CD4-positive, CD25-positive, alpha-beta regulatory T cell (primary cell): ENCODE measurements at regions not wholly inside any gene's neighbourhood (a gene's known extent, or its start where the extent isn't known, plus 50 kb on each side); places are given as distances from the start of the nearest gene placed in this dataset.

Experiments
- ATAC-seq, 2 donors: fragments of 150-1000 bp; cut with Tn5 transposase; one replicate each; pipeline ENCODE4 v1.10.0; 2021; ENCODE audit warnings: low read depth in 2 of 2, moderate number of reproducible peaks in 2 of 2, moderate library complexity in 1 of 2
- DNase-seq, 3 donors: peaks; one replicate each; pipeline versions ENCODE4 v3.0.0 to v3.0.0-alpha.2; 2012 to 2022; ENCODE audit warnings: mixed read lengths in 1 of 3
- H3K27ac ChIP-seq: one replicate; pipeline ENCODE4 v1.7.0; 2013; ENCODE audit warnings: mild to moderate bottlenecking, low read length; ENCODE audit not compliant: insufficient read depth, poor library complexity, severe bottlenecking
- H3K27me3 ChIP-seq: one replicate; pipeline ENCODE4 v1.7.0; 2013; ENCODE audit warnings: low read length; ENCODE audit not compliant: control insufficient read depth, insufficient read depth
- H3K36me3 ChIP-seq: one replicate; pipeline ENCODE4 v1.7.0; 2013; ENCODE audit warnings: mild to moderate bottlenecking, low read length, moderate library complexity; ENCODE audit not compliant: control insufficient read depth, insufficient read depth
- H3K4me1 ChIP-seq: 2 replicates; pipeline ENCODE4 v1.7.0; 2013; ENCODE audit warnings: mild to moderate bottlenecking, low read length; ENCODE audit not compliant: insufficient read depth, control insufficient read depth, poor library complexity, severe bottlenecking
- H3K4me3 ChIP-seq: one replicate; pipeline ENCODE4 v1.7.0; 2013; ENCODE audit warnings: low read depth, mild to moderate bottlenecking, low read length, moderate library complexity
- H3K9me3 ChIP-seq, 2 experiments: 1 replicate in 1 of 2; 2 replicates in 1 of 2; pipeline ENCODE4 v1.7.0; 2013; ENCODE audit warnings: low read length in 2 of 2, mild to moderate bottlenecking in 1 of 2, moderate library complexity in 1 of 2; ENCODE audit not compliant: control insufficient read depth in 2 of 2
- H3K27ac Mint-ChIP-seq, 3 donors: one replicate each; pipeline ENCODE4 v1.8.0; 2020 to 2022; ENCODE audit warnings: mild to moderate bottlenecking in 3 of 3, mixed read lengths in 3 of 3, moderate library complexity in 2 of 3
- H3K27me3 Mint-ChIP-seq: one replicate; pipeline ENCODE4 v1.8.0; 2022; ENCODE audit warnings: mild to moderate bottlenecking, mixed read lengths
- H3K36me3 Mint-ChIP-seq: one replicate; pipeline ENCODE4 v1.8.0; 2020; ENCODE audit warnings: mixed read lengths
- H3K4me1 Mint-ChIP-seq, 4 donors: one replicate each; pipeline ENCODE4 v1.8.0; 2020 to 2022; ENCODE audit warnings: mixed read lengths in 4 of 4, mild to moderate bottlenecking in 1 of 4
- H3K4me3 Mint-ChIP-seq, 4 donors: one replicate each; pipeline ENCODE4 v1.8.0; 2020 to 2022; ENCODE audit warnings: mild to moderate bottlenecking in 4 of 4, mixed read lengths in 4 of 4, moderate library complexity in 3 of 4
- H3K9me3 Mint-ChIP-seq, 7 donors: one replicate each; pipeline ENCODE4 v1.8.0; 2020 to 2022; ENCODE audit warnings: mixed read lengths in 7 of 7, mild to moderate bottlenecking in 3 of 7, moderate library complexity in 2 of 7

GRCh38 chr7:115135769-115136410 lies 214.0 kb downstream of the MDFIC start:
- no peak overlapping the region for H3K27ac ChIP-seq
- H3K27ac Mint-ChIP-seq: no peak overlapping the region
- H3K36me3 Mint-ChIP-seq: no peaks in the 10 kb centered on the region
- H3K27me3 ChIP-seq: no peaks in the 10 kb centered on the region
- H3K4me1 ChIP-seq: no peaks in the 10 kb centered on the region
- H3K36me3 ChIP-seq: no peaks in the 10 kb centered on the region
- H3K9me3 Mint-ChIP-seq: peaks cover 0 to 5% (median 0%) of the 10 kb centered on the region in 7 donors
- H3K4me1 Mint-ChIP-seq: peaks cover 0 to 6% (median under 1%) of the 10 kb centered on the region in 4 donors
- H3K4me3 ChIP-seq: no peak overlapping the region
- DNase-seq (peak in 1 of 3 donors; percentile 26), ATAC-seq (no peak)
- H3K27me3 Mint-ChIP-seq: no peaks in the 10 kb centered on the region
- no peaks in the 10 kb centered on the region for H3K9me3 ChIP-seq
- no peak overlapping the region for H3K4me3 Mint-ChIP-seq

GRCh38 chr7:115135146-115135545 lies 213.3 kb downstream of the MDFIC start:
- H3K9me3 ChIP-seq: no peaks in the 10 kb centered on the region
- Mint-ChIP-seq H3K4me3 (no peak overlapping the region), H3K36me3 (no peaks in the 10 kb centered on the region), H3K27me3 (no peaks in the 10 kb centered on the region), H3K27ac (no peak overlapping the region), H3K4me1 (peaks cover 0 to 6% (median under 1%) of the 10 kb centered on the region in 4 donors), H3K9me3 (peaks cover 0 to 7% (median 0%) of the 10 kb centered on the region in 7 donors)
- DNase-seq (no peak), ATAC-seq (no peak)
- no peaks in the 10 kb centered on the region for H3K27me3 ChIP-seq
- H3K27ac ChIP-seq: no peak overlapping the region
- no peaks in the 10 kb centered on the region for H3K4me1 ChIP-seq
- H3K4me3 ChIP-seq: no peak overlapping the region
- H3K36me3 ChIP-seq: no peaks in the 10 kb centered on the region

GRCh38 chr7:115133248-115133647 lies 211.4 kb downstream of the MDFIC start:
- Histone ChIP-seq H3K27me3 (no peaks in the 10 kb centered on the region), H3K9me3 (no peaks in the 10 kb centered on the region), H3K4me3 (no peak overlapping the region), H3K4me1 (no peaks in the 10 kb centered on the region), H3K36me3 (no peaks in the 10 kb centered on the region), H3K27ac (no peak overlapping the region)
- Mint-ChIP-seq H3K4me1 (peaks cover 0 to 6% (median under 1%) of the 10 kb centered on the region in 4 donors), H3K27ac (no peak overlapping the region), H3K36me3 (no peaks in the 10 kb centered on the region), H3K9me3 (peaks cover 0 to 7% (median 0%) of the 10 kb centered on the region in 7 donors), H3K27me3 (no peaks in the 10 kb centered on the region), H3K4me3 (no peak overlapping the region)
- DNase-seq (no peak), ATAC-seq (no peak)

- H3K36me3 Mint-ChIP-seq: no peaks in the 10 kb centered on the region
Measured at GRCh38 chr7:115132096-115132495, 210.2 kb downstream of the MDFIC start.

GRCh38 chr7:115128154-115128553 lies 206.3 kb downstream of the MDFIC start:
- no peak overlapping the region for H3K27ac Mint-ChIP-seq
- Histone ChIP-seq H3K4me3 (no peak overlapping the region), H3K27ac (no peak overlapping the region), H3K4me1 (no peaks in the 10 kb centered on the region), H3K27me3 (no peaks in the 10 kb centered on the region), H3K36me3 (no peaks in the 10 kb centered on the region), H3K9me3 (no peaks in the 10 kb centered on the region)
- H3K36me3 Mint-ChIP-seq: no peaks in the 10 kb centered on the region
- no peak overlapping the region for H3K4me3 Mint-ChIP-seq
- H3K4me1 Mint-ChIP-seq: no peaks in the 10 kb centered on the region
- H3K27me3 Mint-ChIP-seq: peaks cover 5% of the 10 kb centered on the region
- DNase-seq (no peak), ATAC-seq (no peak)
- H3K9me3 Mint-ChIP-seq: peaks cover 0 to 5% (median 0%) of the 10 kb centered on the region in 7 donors

More at GRCh38 chr7:115132096-115132495, 210.2 kb downstream of the MDFIC start:
- peaks cover 0 to 7% (median 0%) of the 10 kb centered on the region in 7 donors for H3K9me3 Mint-ChIP-seq
- peaks cover under 1% of the 10 kb centered on the region for H3K27me3 Mint-ChIP-seq
- ATAC-seq: no peak
- Histone ChIP-seq H3K36me3 (no peaks in the 10 kb centered on the region), H3K4me3 (no peak overlapping the region), H3K9me3 (no peaks in the 10 kb centered on the region), H3K27me3 (no peaks in the 10 kb centered on the region), H3K4me1 (no peaks in the 10 kb centered on the region), H3K27ac (no peak overlapping the region)
- no peak for DNase-seq
- H3K4me3 Mint-ChIP-seq: no peak overlapping the region
- peak overlapping the region in 1 of 3 donors; percentile 54 for H3K27ac Mint-ChIP-seq
- H3K4me1 Mint-ChIP-seq: peaks cover 0 to 6% (median under 1%) of the 10 kb centered on the region in 4 donors

GRCh38 chr7:115127399-115128021 lies 205.6 kb downstream of the MDFIC start:
- no peaks in the 10 kb centered on the region for H3K36me3 Mint-ChIP-seq
- H3K4me3 Mint-ChIP-seq: no peak overlapping the region
- H3K27me3 Mint-ChIP-seq: peaks cover 5% of the 10 kb centered on the region
- H3K4me1 Mint-ChIP-seq: peaks cover 0 to 3% (median under 1%) of the 10 kb centered on the region in 4 donors
- no peaks in the 10 kb centered on the region for H3K36me3 ChIP-seq
- H3K9me3 ChIP-seq: no peaks in the 10 kb centered on the region
- no peaks in the 10 kb centered on the region for H3K4me1 ChIP-seq
- peaks cover 0 to 5% (median 0%) of the 10 kb centered on the region in 7 donors for H3K9me3 Mint-ChIP-seq
- no peak overlapping the region for H3K4me3 ChIP-seq
- H3K27ac ChIP-seq: no peak overlapping the region
- H3K27me3 ChIP-seq: no peaks in the 10 kb centered on the region
- ATAC-seq: no peak
- DNase-seq: no peak
- no peak overlapping the region for H3K27ac Mint-ChIP-seq

- peaks cover 0 to 2% (median 0%) of the 10 kb centered on the region in 7 donors for H3K9me3 Mint-ChIP-seq
- H3K27me3 ChIP-seq: no peaks in the 10 kb centered on the region
- no peaks in the 10 kb centered on the region for H3K36me3 Mint-ChIP-seq
- ATAC-seq (no peak), DNase-seq (no peak)
- no peak overlapping the region for H3K27ac ChIP-seq
- no peaks in the 10 kb centered on the region for H3K4me1 ChIP-seq
- no peaks in the 10 kb centered on the region for H3K36me3 ChIP-seq
- H3K27me3 Mint-ChIP-seq: peaks cover 7% of the 10 kb centered on the region
- no peak overlapping the region for H3K4me3 Mint-ChIP-seq
- no peaks in the 10 kb centered on the region for H3K9me3 ChIP-seq
- peaks cover 0 to 10% (median 3%) of the 10 kb centered on the region in 4 donors for H3K4me1 Mint-ChIP-seq
- H3K27ac Mint-ChIP-seq: no peak overlapping the region
- no peak overlapping the region for H3K4me3 ChIP-seq
Measured at GRCh38 chr7:115125750-115126149, 203.9 kb downstream of the MDFIC start.

GRCh38 chr7:115125312-115125711 lies 203.4 kb downstream of the MDFIC start:
- Histone ChIP-seq H3K27me3 (no peaks in the 10 kb centered on the region), H3K9me3 (no peaks in the 10 kb centered on the region), H3K36me3 (no peaks in the 10 kb centered on the region), H3K4me1 (no peaks in the 10 kb centered on the region), H3K4me3 (no peak overlapping the region), H3K27ac (no peak overlapping the region)
- ATAC-seq (no peak), DNase-seq (no peak)
- Mint-ChIP-seq H3K9me3 (no peaks in the 10 kb centered on the region), H3K36me3 (no peaks in the 10 kb centered on the region), H3K27ac (no peak overlapping the region), H3K4me1 (peaks cover 0 to 10% (median 3%) of the 10 kb centered on the region in 4 donors), H3K4me3 (no peak overlapping the region), H3K27me3 (peaks cover 9% of the 10 kb centered on the region)
